CD4-positive, alpha-beta memory T cell (primary cell): ENCODE measurements at regions not wholly inside any gene's neighbourhood (a gene's known extent, or its start where the extent isn't known, plus 50 kb on each side); places are given as distances from the start of the nearest gene placed in this dataset.

ENCODE experiments used
- CTCF ChIA-PET: fragments of 350-600 bp; sonication (Branson Sonifier 250); formaldehyde crosslinking; loops from one replicate; lab custom pipeline; 2021; ENCODE audit warnings: inconsistent platforms; ENCODE audit not compliant: partially characterized antibody; lab: Charles Lee
- POLR2A ChIA-PET: fragments of 350-600 bp; sonication (Branson Sonifier 250); formaldehyde crosslinking; loops from one replicate; lab custom pipeline; 2021; ENCODE audit not compliant: partially characterized antibody; lab: Charles Lee
- DNase-seq, 5 donors: peaks; one replicate each; pipeline versions ENCODE4 v3.0.0 to v3.0.0-alpha.2; 2020 to 2022; ENCODE audit warnings: mixed read lengths in 1 of 5
- H3K27ac ChIP-seq: one replicate; pipeline ENCODE4 v1.7.0; 2013; ENCODE audit warnings: low read depth, low read length
- H3K27me3 ChIP-seq: 2 replicates; pipeline ENCODE4 v1.7.0; 2013; ENCODE audit warnings: mild to moderate bottlenecking, low read length, moderate library complexity; ENCODE audit not compliant: insufficient read depth
- H3K36me3 ChIP-seq: 2 replicates; pipeline ENCODE4 v1.7.0; 2013; ENCODE audit warnings: mild to moderate bottlenecking, low read length, moderate library complexity; ENCODE audit not compliant: insufficient read depth
- H3K4me1 ChIP-seq: 2 replicates; pipeline ENCODE4 v1.7.0; 2013; ENCODE audit warnings: mild to moderate bottlenecking, low read length, moderate library complexity; ENCODE audit not compliant: insufficient read depth
- H3K4me3 ChIP-seq, 2 donors: one replicate each; pipeline ENCODE4 v1.7.0; 2013; ENCODE audit warnings: low read length in 2 of 2, mild to moderate bottlenecking in 1 of 2
- H3K9me3 ChIP-seq, 2 donors: one replicate each; pipeline ENCODE4 v1.7.0; 2013; ENCODE audit warnings: low read length in 2 of 2, control low read depth in 1 of 2; ENCODE audit not compliant: control insufficient read depth in 1 of 2
- H3K27ac Mint-ChIP-seq, 7 donors: one replicate each; pipeline ENCODE4 v1.8.0; 2020 to 2021; ENCODE audit warnings: mixed read lengths in 7 of 7, mild to moderate bottlenecking in 6 of 7, inconsistent platforms in 3 of 7, moderate library complexity in 3 of 7
- H3K27me3 Mint-ChIP-seq, 2 donors: one replicate each; pipeline ENCODE4 v1.8.0; 2020 to 2021; ENCODE audit warnings: mixed read lengths in 2 of 2
- H3K36me3 Mint-ChIP-seq, 2 donors: one replicate each; pipeline ENCODE4 v1.8.0; 2020 to 2021; ENCODE audit warnings: mixed read lengths in 2 of 2, inconsistent platforms in 1 of 2, mild to moderate bottlenecking in 1 of 2
- H3K4me1 Mint-ChIP-seq, 4 donors: one replicate each; pipeline ENCODE4 v1.8.0; 2020 to 2021; ENCODE audit warnings: mixed read lengths in 4 of 4, mild to moderate bottlenecking in 1 of 4
- H3K4me3 Mint-ChIP-seq, 8 donors: one replicate each; pipeline ENCODE4 v1.8.0; 2020 to 2021; ENCODE audit warnings: mixed read lengths in 8 of 8, mild to moderate bottlenecking in 7 of 8, moderate library complexity in 6 of 8, inconsistent platforms in 3 of 8
- H3K9me3 Mint-ChIP-seq, 8 donors: one replicate each; pipeline ENCODE4 v1.8.0; 2020 to 2021; ENCODE audit warnings: mixed read lengths in 8 of 8, mild to moderate bottlenecking in 5 of 8, inconsistent platforms in 3 of 8, moderate library complexity in 1 of 8
- intact Hi-C: fragments of 100-400 bp; cut with micrococcal nuclease; formaldehyde crosslinking; loops from one replicate; pipeline ENCODE4 v1.15.1; 2023

DNA sequence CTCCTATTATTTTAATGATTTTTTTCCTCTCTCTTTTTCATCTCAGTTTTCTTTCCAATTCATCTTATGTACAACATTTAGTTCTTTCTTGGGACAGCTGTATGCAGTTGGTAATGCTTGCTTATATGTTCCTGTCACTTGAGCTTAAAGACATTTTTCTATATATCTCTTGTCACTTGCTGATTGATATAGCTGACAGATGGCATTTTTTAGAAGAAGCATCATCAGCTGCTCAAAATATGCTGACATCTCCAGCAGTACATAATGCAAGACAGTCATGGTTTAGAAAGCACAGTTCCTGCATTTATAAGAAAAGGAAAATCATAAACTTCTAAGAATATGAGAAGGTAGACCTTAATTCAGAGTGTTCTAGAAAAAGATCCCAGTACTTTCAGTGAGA, 56.5 kb downstream of the DCAF8L1 start:
- DNase-seq, result no peak
- no peaks in the 10 kb centered on the region for H3K27me3 ChIP-seq
- H3K4me1 Mint-ChIP-seq, result no peaks in the 10 kb centered on the region
- H3K27ac Mint-ChIP-seq, result no peak overlapping the region
- H3K9me3 ChIP-seq, result no peaks in the 10 kb centered on the region
- H3K36me3 Mint-ChIP-seq, result no peaks in the 10 kb centered on the region
- peaks cover 0 to 6% (median 4%) of the 10 kb centered on the region in 8 donors for H3K9me3 Mint-ChIP-seq
- POLR2A ChIA-PET, result no interaction called here
- H3K4me3 ChIP-seq, result no peak overlapping the region
- no peak overlapping the region for H3K27ac ChIP-seq
- H3K36me3 ChIP-seq, result no peaks in the 10 kb centered on the region
- H3K4me3 Mint-ChIP-seq, result no peak overlapping the region
- no peaks in the 10 kb centered on the region for H3K4me1 ChIP-seq
- CTCF ChIA-PET, result no interaction called here
- no peaks in the 10 kb centered on the region for H3K27me3 Mint-ChIP-seq
- intact Hi-C loops, result no loop called here

DNA sequence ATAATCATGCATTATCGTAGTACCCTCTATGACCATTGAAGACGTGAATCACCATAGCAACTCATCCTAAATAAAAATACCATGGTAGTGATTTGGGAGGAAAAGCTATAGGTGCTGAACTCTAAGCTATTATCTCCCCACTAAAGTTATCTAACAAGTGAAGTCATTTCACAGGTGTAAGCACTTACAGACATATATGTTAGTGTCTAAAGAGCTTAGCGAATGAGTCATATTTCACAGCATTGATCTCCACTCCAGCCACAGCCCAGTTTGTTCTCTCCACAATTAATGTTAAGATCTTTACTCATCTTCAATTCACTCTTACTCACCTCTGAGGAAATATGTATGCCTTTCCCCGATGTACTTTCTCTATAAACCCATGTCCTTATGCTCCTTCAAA, 57.0 kb downstream of the DCAF8L1 start:
- Mint-ChIP-seq H3K36me3 (no peaks in the 10 kb centered on the region), H3K4me3 (no peak overlapping the region), H3K9me3 (peaks cover 0 to 6% (median 4%) of the 10 kb centered on the region in 8 donors), H3K27me3 (no peaks in the 10 kb centered on the region), H3K4me1 (no peaks in the 10 kb centered on the region), H3K27ac (no peak overlapping the region)
- no peaks in the 10 kb centered on the region for H3K4me1 ChIP-seq
- H3K9me3 ChIP-seq, result no peaks in the 10 kb centered on the region
- H3K27me3 ChIP-seq, result no peaks in the 10 kb centered on the region
- H3K36me3 ChIP-seq, result no peaks in the 10 kb centered on the region
- H3K27ac ChIP-seq, result no peak overlapping the region
- intact Hi-C loops, result no loop called here
- CTCF ChIA-PET, result no interaction called here
- DNase-seq, result no peak
- H3K4me3 ChIP-seq, result no peak overlapping the region
- POLR2A ChIA-PET, result interaction anchor here (0.6 kb wide), 1 partner anchor 33 kb away, joined by 5 read pairs; no protein-coding TSS in a partner anchor

DNA sequence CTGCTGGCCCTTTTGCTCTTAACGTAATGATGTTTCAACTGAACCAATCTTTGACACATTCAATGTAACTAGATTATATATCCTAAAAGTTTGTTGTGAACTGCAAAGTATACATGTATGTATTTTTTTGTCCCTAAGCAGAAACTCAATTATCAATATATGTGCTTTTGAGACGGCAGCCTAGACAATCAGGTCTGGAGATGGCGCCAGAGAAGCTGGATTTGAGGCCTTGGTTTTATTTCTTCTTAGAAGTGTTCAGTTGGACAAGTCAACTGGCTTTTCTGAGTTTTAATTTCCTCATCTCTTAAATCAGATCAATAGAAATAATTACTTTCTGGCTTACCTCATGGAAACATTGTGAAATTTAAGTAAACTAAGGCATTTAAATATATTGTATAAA, 62.5 kb downstream of the DCAF8L1 start:
- peaks cover 0 to 4% (median 0%) of the 10 kb centered on the region in 4 donors for H3K4me1 Mint-ChIP-seq
- no peak overlapping the region for H3K4me3 ChIP-seq
- H3K4me1 ChIP-seq, result no peaks in the 10 kb centered on the region
- H3K27me3 Mint-ChIP-seq, result no peaks in the 10 kb centered on the region
- H3K27me3 ChIP-seq, result no peaks in the 10 kb centered on the region
- H3K36me3 ChIP-seq, result no peaks in the 10 kb centered on the region
- H3K27ac ChIP-seq, result no peak overlapping the region
- intact Hi-C loops, result no loop called here
- no peak overlapping the region for H3K27ac Mint-ChIP-seq
- ChIA-PET POLR2A (no interaction called here), CTCF (no interaction called here)
- no peaks in the 10 kb centered on the region for H3K36me3 Mint-ChIP-seq
- no peaks in the 10 kb centered on the region for H3K9me3 ChIP-seq
- no peak overlapping the region for H3K4me3 Mint-ChIP-seq
- H3K9me3 Mint-ChIP-seq, result peaks cover 0 to 7% (median 0%) of the 10 kb centered on the region in 8 donors
- DNase-seq, result no peak

- POLR2A ChIA-PET, result no interaction called here
Observed at GRCh38 chrX:27917713-27918500, 63.3 kb downstream of the DCAF8L1 start.

GRCh38 chrX:27915617-27916016, 65.6 kb downstream of the DCAF8L1 start:
- no peak overlapping the region for H3K27ac ChIP-seq
- H3K4me1 ChIP-seq, result no peaks in the 10 kb centered on the region
- Mint-ChIP-seq H3K4me3 (no peak overlapping the region), H3K4me1 (peaks cover 0 to 4% (median 0%) of the 10 kb centered on the region in 4 donors), H3K36me3 (no peaks in the 10 kb centered on the region), H3K27me3 (no peaks in the 10 kb centered on the region), H3K27ac (no peak overlapping the region), H3K9me3 (peaks cover 0 to 7% (median 0%) of the 10 kb centered on the region in 8 donors)
- H3K27me3 ChIP-seq, result no peaks in the 10 kb centered on the region
- no peak for DNase-seq
- no peaks in the 10 kb centered on the region for H3K9me3 ChIP-seq
- no peak overlapping the region for H3K4me3 ChIP-seq
- ChIA-PET CTCF (interaction anchor here (0.6 kb wide), 1 partner anchor 28 kb away, joined by 3 read pairs; no protein-coding TSS in a partner anchor), POLR2A (no interaction called here)
- intact Hi-C loops, result no loop called here
- no peaks in the 10 kb centered on the region for H3K36me3 ChIP-seq

More at GRCh38 chrX:27917713-27918500, 63.3 kb downstream of the DCAF8L1 start:
- no peak overlapping the region for H3K4me3 ChIP-seq
- no peaks in the 10 kb centered on the region for H3K36me3 ChIP-seq
- H3K27me3 ChIP-seq, result no peaks in the 10 kb centered on the region
- Mint-ChIP-seq H3K27ac (no peak overlapping the region), H3K9me3 (peaks cover 0 to 7% (median 0%) of the 10 kb centered on the region in 8 donors), H3K27me3 (no peaks in the 10 kb centered on the region), H3K36me3 (no peaks in the 10 kb centered on the region), H3K4me3 (no peak overlapping the region), H3K4me1 (peaks cover 0 to 4% (median 0%) of the 10 kb centered on the region in 4 donors)
- no peak for DNase-seq
- intact Hi-C loops, result no loop called here
- no peaks in the 10 kb centered on the region for H3K4me1 ChIP-seq
- CTCF ChIA-PET, result no interaction called here
- H3K9me3 ChIP-seq, result no peaks in the 10 kb centered on the region
- no peak overlapping the region for H3K27ac ChIP-seq

GRCh38 chrX:27910412-27910811, 70.8 kb downstream of the DCAF8L1 start:
- ChIA-PET CTCF (no interaction called here), POLR2A (no interaction called here)
- Histone ChIP-seq H3K4me1 (no peaks in the 10 kb centered on the region), H3K9me3 (no peaks in the 10 kb centered on the region), H3K27me3 (no peaks in the 10 kb centered on the region), H3K4me3 (no peak overlapping the region), H3K27ac (no peak overlapping the region), H3K36me3 (no peaks in the 10 kb centered on the region)
- intact Hi-C loops, result no loop called here
- no peaks in the 10 kb centered on the region for H3K27me3 Mint-ChIP-seq
- H3K9me3 Mint-ChIP-seq, result peaks cover 0 to 5% (median 0%) of the 10 kb centered on the region in 8 donors
- H3K27ac Mint-ChIP-seq, result no peak overlapping the region
- no peak for DNase-seq
- no peaks in the 10 kb centered on the region for H3K36me3 Mint-ChIP-seq
- H3K4me3 Mint-ChIP-seq, result no peak overlapping the region
- peaks cover 0 to under 1% (median 0%) of the 10 kb centered on the region in 4 donors for H3K4me1 Mint-ChIP-seq

DNA sequence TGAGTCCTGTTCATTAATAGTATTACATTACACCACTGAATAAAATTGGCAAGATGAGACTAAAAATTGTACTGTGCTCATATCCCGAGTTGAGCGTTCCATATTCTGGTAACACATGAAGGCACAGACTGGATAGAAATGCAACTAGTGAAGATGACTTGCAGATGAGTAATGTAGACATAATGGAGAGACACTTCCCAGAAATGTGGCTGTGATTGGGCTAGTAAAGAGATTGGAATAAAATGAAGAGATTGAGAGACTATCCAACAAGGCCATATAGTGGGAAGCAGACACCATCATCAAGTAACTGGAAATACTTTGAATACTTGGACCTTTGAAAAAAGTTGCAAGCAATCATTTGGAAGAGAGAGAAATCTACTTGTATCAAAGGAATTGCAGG, 77.3 kb downstream of the DCAF8L1 start:
- DNase-seq, result no peak
- Mint-ChIP-seq H3K27me3 (no peaks in the 10 kb centered on the region), H3K4me3 (no peak overlapping the region), H3K36me3 (no peaks in the 10 kb centered on the region), H3K9me3 (peaks cover 0 to 8% (median 2%) of the 10 kb centered on the region in 8 donors), H3K27ac (no peak overlapping the region), H3K4me1 (no peaks in the 10 kb centered on the region)
- ChIA-PET CTCF (no interaction called here), POLR2A (no interaction called here)
- H3K4me3 ChIP-seq, result no peak overlapping the region
- intact Hi-C loops, result no loop called here
- H3K36me3 ChIP-seq, result no peaks in the 10 kb centered on the region
- H3K9me3 ChIP-seq, result no peaks in the 10 kb centered on the region
- H3K27ac ChIP-seq, result no peak overlapping the region
- H3K4me1 ChIP-seq, result no peaks in the 10 kb centered on the region
- no peaks in the 10 kb centered on the region for H3K27me3 ChIP-seq
